Body of pancreas (tissue), 4 donors: ENCODE measurements at regions not wholly inside any gene's neighbourhood (a gene's known extent, or its start where the extent isn't known, plus 50 kb on each side); places are given as distances from the start of the nearest gene placed in this dataset.

Experiments used
- ATAC-seq: fragments of 150-250 bp; one replicate; pipeline ENCODE4 v1.9.1; 2016
- DNase-seq, 4 donors: peaks; one replicate each; pipeline ENCODE4 v3.0.0-alpha.2; 2019
- H3K27ac ChIP-seq, 4 donors: fragments of 200-600 bp; sonication (generic); 1 replicate in 3 of 4; 2 replicates in 1 of 4; pipeline versions ENCODE4 v1.5.1 to v1.6.1; 2016 to 2019; ENCODE audit warnings: mild to moderate bottlenecking in 1 of 4, mixed read lengths in 1 of 4, moderate library complexity in 1 of 4
- H3K27me3 ChIP-seq, 2 donors: fragments of 200-600 bp; sonication (generic); one replicate each; pipeline ENCODE4 v1.6.0; 2016; ENCODE audit warnings: mild to moderate bottlenecking in 1 of 2
- H3K36me3 ChIP-seq, 2 donors: fragments of 200-600 bp; sonication (generic); replicated peaks in 1 of 2; 2 replicates each; pipeline ENCODE4 v1.5.1; 2016; ENCODE audit warnings: low read depth in 2 of 2; ENCODE audit not compliant: insufficient read depth in 1 of 2
- H3K4me1 ChIP-seq: fragments of 200-600 bp; sonication (generic); one replicate; pipeline ENCODE4 v1.6.0; 2016
- H3K4me3 ChIP-seq, 2 donors: fragments of 200-600 bp; sonication (generic); 1 replicate in 1 of 2; 2 replicates in 1 of 2; pipeline ENCODE4 v1.5.1; 2016 to 2019
- H3K9me3 ChIP-seq, 3 donors: fragments of 200-600 bp; sonication (generic); 1 replicate in 2 of 3; 2 replicates in 1 of 3; pipeline ENCODE4 v1.5.1; 2016
- CTCF ChIP-seq, 7 experiments: fragments of 450-650 bp in 4 of 7; fragments of 200-600 bp in 3 of 7; sonication (generic) in 3 of 7; IDR thresholded peaks; one replicate each; pipeline ENCODE4 v1.5.1; 2016 to 2019; ENCODE audit warnings: antibody characterized with exemption in 7 of 7
- POLR2A ChIP-seq, 3 donors: fragments of 450-650 bp; IDR thresholded peaks; one replicate each; pipeline ENCODE4 v1.6.1; 2016; ENCODE audit warnings: antibody characterized with exemption in 3 of 3, mild to moderate bottlenecking in 2 of 3
- WGBS, 2 donors: methylation state at CpG; one replicate each; pipeline ENCODE4 v1.1.5; 2017; 5-methylcytosine and 5-hydroxymethylcytosine counted together
- intact Hi-C: fragments of 100-400 bp; cut with DNase I; formaldehyde crosslinking; loops from one replicate; pipeline ENCODE4 v1.15.1; 2023

GRCh38 chr14:22505697-22506377 lies 83.2 kb downstream of the DAD1 start:
- Histone ChIP-seq H3K27ac (no peak overlapping the region), H3K4me3 (no peak overlapping the region), H3K4me1 (peaks cover 8% of the 10 kb centered on the region), H3K27me3 (no peaks in the 10 kb centered on the region), H3K36me3 (no peaks in the 10 kb centered on the region), H3K9me3 (no peaks in the 10 kb centered on the region)
- intact Hi-C loops = no loop called here
- DNase-seq (no peak), ATAC-seq (no peak)
- 55 to 69% methylated on average over 8 of the region's 8 CpGs for WGBS, 2 donors
- TF ChIP-seq CTCF (IDR thresholded peaks at IDR 0.05) (no peak), POLR2A (IDR thresholded peaks at IDR 0.05) (no peak)

GRCh38 chr14:22505309-22505696 lies 83.7 kb downstream of the DAD1 start:
- peaks cover 3% of the 10 kb centered on the region for H3K4me1 ChIP-seq
- intact Hi-C loops = no loop called here
- H3K36me3 ChIP-seq = no peaks in the 10 kb centered on the region
- WGBS, 2 donors = 84 to 90% methylated on average over 1 of the region's 1 CpG
- H3K27me3 ChIP-seq = no peaks in the 10 kb centered on the region
- ATAC-seq (no peak), DNase-seq (no peak)
- TF ChIP-seq POLR2A (IDR thresholded peaks at IDR 0.05) = no peak
- no peak for TF ChIP-seq CTCF (IDR thresholded peaks at IDR 0.05)
- no peaks in the 10 kb centered on the region for H3K9me3 ChIP-seq
- no peak overlapping the region for H3K27ac ChIP-seq
- H3K4me3 ChIP-seq = no peak overlapping the region

GRCh38 chr14:22502551-22502950 lies 86.5 kb downstream of the DAD1 start:
- no peaks in the 10 kb centered on the region for H3K9me3 ChIP-seq
- H3K27ac ChIP-seq = no peak overlapping the region
- no peak for TF ChIP-seq CTCF (IDR thresholded peaks at IDR 0.05)
- no peak for TF ChIP-seq POLR2A (IDR thresholded peaks at IDR 0.05)
- 77 to 79% methylated on average over 6 of the region's 6 CpGs for WGBS, 2 donors
- no peak overlapping the region for H3K4me3 ChIP-seq
- no peaks in the 10 kb centered on the region for H3K36me3 ChIP-seq
- no peak for ATAC-seq
- no peaks in the 10 kb centered on the region for H3K4me1 ChIP-seq
- H3K27me3 ChIP-seq = no peaks in the 10 kb centered on the region
- DNase-seq = no peak
- intact Hi-C loops = no loop called here

GRCh38 chr14:22502007-22502406 lies 87.0 kb downstream of the DAD1 start:
- ATAC-seq (no peak), DNase-seq (no peak)
- no peaks in the 10 kb centered on the region for H3K9me3 ChIP-seq
- H3K36me3 ChIP-seq = no peaks in the 10 kb centered on the region
- TF ChIP-seq CTCF (IDR thresholded peaks at IDR 0.05) (no peak), POLR2A (IDR thresholded peaks at IDR 0.05) (no peak)
- no peaks in the 10 kb centered on the region for H3K27me3 ChIP-seq
- intact Hi-C loops = no loop called here
- no peak overlapping the region for H3K4me3 ChIP-seq
- H3K4me1 ChIP-seq = no peaks in the 10 kb centered on the region
- WGBS, 2 donors = 71 to 73% methylated on average over 10 of the region's 10 CpGs
- H3K27ac ChIP-seq = no peak overlapping the region
